Endothelial cell of umbilical vein (primary cell): ENCODE measurements at regions not wholly inside any gene's neighbourhood (a gene's known extent, or its start where the extent isn't known, plus 50 kb on each side); places are given as distances from the start of the nearest gene placed in this dataset.

Source experiments
- BruUV-seq: library from RNA; stranded (reverse); fragments of 400-500 nt; replicated peaks from 2 replicates; lab custom pipeline; 2021; lab: Mats Ljungman, UMichigan
- CTCF ChIA-PET: fragments of 300-600, 350-600 bp; sonication (Branson Sonifier 250); formaldehyde crosslinking; loops from one replicate; lab custom pipeline; 2021; ENCODE audit warnings: antibody characterized with exemption, inconsistent platforms; lab: Charles Lee
- POLR2A ChIA-PET: fragments of 300-600, 350-600 bp; sonication (Branson Sonifier 250); formaldehyde crosslinking; loops from one replicate; lab custom pipeline; 2021; ENCODE audit warnings: antibody characterized with exemption, inconsistent platforms; lab: Charles Lee
- DNase-seq: peaks from one replicate; pipeline ENCODE4 v3.0.0-alpha.2; 2011; ENCODE audit warnings: low read depth, low spot score
- FAIRE-seq: peaks from 2 replicates; lab custom pipeline; 2011; peaks lifted over from hg19 to GRCh38; lab: Jason Lieb, UNC
- H2AFZ ChIP-seq: 2 replicates; pipeline ENCODE4 v1.6.0; 2012; ENCODE audit warnings: low read depth, low read length, control low read depth, inconsistent platforms
- H3K27ac ChIP-seq: 2 replicates; pipeline ENCODE4 v1.5.1; 2011; ENCODE audit warnings: low read depth, mild to moderate bottlenecking, control low read depth, low read length, moderate library complexity; ENCODE audit not compliant: insufficient read depth
- H3K27me3 ChIP-seq, 2 experiments: 2 replicates each; pipeline versions ENCODE4 v1.6.0 to v1.6.1; 2011; ENCODE audit warnings: low read length in 2 of 2, mixed read lengths in 1 of 2; ENCODE audit not compliant: control insufficient read depth in 2 of 2, insufficient read depth in 2 of 2
- H3K36me3 ChIP-seq, 2 experiments: 2 replicates in 1 of 2; 3 replicates in 1 of 2; pipeline ENCODE4 v1.5.1; 2011; ENCODE audit warnings: low read length in 2 of 2, mild to moderate bottlenecking in 1 of 2, moderate library complexity in 1 of 2; ENCODE audit not compliant: control insufficient read depth in 2 of 2, insufficient read depth in 2 of 2; ENCODE audit errors: extremely low read depth in 1 of 2
- H3K4me1 ChIP-seq: 3 replicates; pipeline ENCODE4 v1.5.1; 2011; ENCODE audit warnings: mild to moderate bottlenecking, low read length; ENCODE audit not compliant: control insufficient read depth, insufficient read depth; ENCODE audit errors: extremely low read depth
- H3K4me2 ChIP-seq: 2 replicates; pipeline ENCODE4 v1.6.1; 2011; ENCODE audit warnings: low read length, control low read depth, mixed read lengths; ENCODE audit not compliant: insufficient read depth
- H3K4me3 ChIP-seq, 3 experiments: fragments of 200-600 bp in 1 of 3; sonication (generic), shearing (Covaris generic) in 1 of 3; replicated peaks in 1 of 3; 2 replicates each; pipeline ENCODE4 v1.5.1; 2011 to 2016; ENCODE audit warnings: control low read depth in 3 of 3, low read length in 3 of 3, mild to moderate bottlenecking in 2 of 3, inconsistent platforms in 1 of 3, low read depth in 1 of 3, moderate library complexity in 1 of 3; ENCODE audit not compliant: insufficient read depth in 1 of 3
- H3K79me2 ChIP-seq: 2 replicates; pipeline ENCODE4 v1.6.0; 2012; ENCODE audit warnings: low read length, inconsistent platforms; ENCODE audit not compliant: control insufficient read depth, insufficient read depth
- H3K9ac ChIP-seq: replicated peaks from 2 replicates; pipeline ENCODE3; 2011; ENCODE audit warnings: low read length, control low read depth; ENCODE audit not compliant: insufficient read depth; ENCODE audit errors: extremely low read depth
- H3K9me1 ChIP-seq: replicated peaks from 3 replicates; pipeline ENCODE4 v1.6.0; 2011; ENCODE audit warnings: mild to moderate bottlenecking, low read length; ENCODE audit not compliant: control insufficient read depth, insufficient read depth; ENCODE audit errors: extremely low read depth
- H3K9me3 ChIP-seq: replicated peaks from 2 replicates; pipeline ENCODE4 v1.5.1; 2012; ENCODE audit warnings: low read length, inconsistent platforms; ENCODE audit not compliant: control insufficient read depth, insufficient read depth
- H4K20me1 ChIP-seq: replicated peaks from 2 replicates; pipeline ENCODE3; 2011; ENCODE audit warnings: mild to moderate bottlenecking, low read length; ENCODE audit not compliant: control insufficient read depth, insufficient read depth; ENCODE audit errors: extremely low read depth
- CTCF ChIP-seq, 2 donors: IDR thresholded peaks; 1 replicate in 1 of 2; 2 replicates in 1 of 2; pipeline ENCODE4 v1.5.1; 2011; ENCODE audit warnings: low read length in 2 of 2, mild to moderate bottlenecking in 2 of 2, moderate library complexity in 2 of 2, control low read depth in 1 of 2, inconsistent platforms in 1 of 2, low read depth in 1 of 2; ENCODE audit not compliant: insufficient read depth in 1 of 2; ENCODE audit errors: extremely low read depth in 1 of 2
- EZH2 ChIP-seq: IDR thresholded peaks from 2 replicates; pipeline ENCODE4 v1.6.1; 2012; ENCODE audit warnings: borderline replicate concordance, low read depth, mild to moderate bottlenecking, moderate library complexity, low read length, inconsistent platforms; ENCODE audit not compliant: severe bottlenecking
- FOS ChIP-seq: IDR thresholded peaks from 2 replicates; pipeline ENCODE4 v1.6.1; 2011; ENCODE audit warnings: mild to moderate bottlenecking, low read length, moderate library complexity, borderline replicate concordance; ENCODE audit not compliant: insufficient read depth
- GATA2 ChIP-seq: IDR thresholded peaks from 2 replicates; pipeline ENCODE4 v1.7.0; 2011; ENCODE audit warnings: low read depth, mild to moderate bottlenecking, moderate library complexity, mixed read lengths, low read length; ENCODE audit not compliant: insufficient read length, insufficient read depth
- JUN ChIP-seq: IDR thresholded peaks from 2 replicates; pipeline ENCODE4 v1.6.1; 2011; ENCODE audit warnings: borderline replicate concordance, low read depth; ENCODE audit not compliant: insufficient read length, insufficient read depth
- MYC ChIP-seq: IDR thresholded peaks from one replicate; pipeline ENCODE4 v1.6.1; 2011; ENCODE audit warnings: mild to moderate bottlenecking, low read depth, low read length
- POLR2A ChIP-seq: IDR thresholded peaks from 2 replicates; pipeline ENCODE4 v1.6.1; 2012; ENCODE audit warnings: low read depth, mild to moderate bottlenecking, control low read depth, low read length
- POLR2AphosphoS5 ChIP-seq: IDR thresholded peaks from 2 replicates; pipeline ENCODE4 v1.6.1; 2012; ENCODE audit warnings: low read depth, mild to moderate bottlenecking, control low read depth, low read length, moderate library complexity; ENCODE audit not compliant: insufficient read depth
- dilution Hi-C: fragments of 300-500 bp; cut with MboI; formaldehyde crosslinking; loops from one replicate; pipeline ENCODE4 v1.15.0; 2019; ENCODE audit warnings: low sequenced_read_pairs; ENCODE audit not compliant: extremely low pct_ligation_motif_present
- intact Hi-C: fragments of 100-400 bp; cut with micrococcal nuclease; formaldehyde crosslinking; loops from one replicate; pipeline ENCODE4 v1.10.0; 2022
- TF ChIP-seq, protein P1 (sequence below): IDR thresholded peaks from 2 replicates; pipeline ENCODE4 v1.6.1; 2011; ENCODE audit not compliant: insufficient read depth, insufficient read length

GRCh38 chr17:77882481-77883212 lies 75.9 kb upstream of the TNRC6C start:
- no TSS peak for BruUV-seq
- no peaks in the 10 kb centered on the region for H3K9me1 ChIP-seq
- no peak overlapping the region for H2AFZ ChIP-seq
- H3K79me2 ChIP-seq: no peaks in the 10 kb centered on the region
- TF ChIP-seq EZH2: no peak
- TF ChIP-seq GATA2: no peak
- TF ChIP-seq, protein P1, sequence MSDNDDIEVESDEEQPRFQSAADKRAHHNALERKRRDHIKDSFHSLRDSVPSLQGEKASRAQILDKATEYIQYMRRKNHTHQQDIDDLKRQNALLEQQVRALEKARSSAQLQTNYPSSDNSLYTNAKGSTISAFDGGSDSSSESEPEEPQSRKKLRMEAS: no peak
- TF ChIP-seq JUN: no peak
- TF ChIP-seq MYC: no peak
- TF ChIP-seq FOS: no peak
- TF ChIP-seq POLR2A: no peak
- no peak for TF ChIP-seq CTCF (IDR thresholded peaks at IDR 0.05; ENCODE audit: extremely low read depth in 1 of 2, insufficient read depth in 1 of 2, low read depth in 1 of 2, low read length in 2 of 2)
- no peak for TF ChIP-seq POLR2AphosphoS5
- no peak overlapping the region for H3K9ac ChIP-seq
- H3K4me1 ChIP-seq: no peaks in the 10 kb centered on the region
- intact Hi-C loops (no loop called here), dilution Hi-C loops (no loop called here)
- no peak overlapping the region for H3K27ac ChIP-seq
- no peaks in the 10 kb centered on the region for H4K20me1 ChIP-seq
- DNase-seq: no peak
- no peaks in the 10 kb centered on the region for H3K36me3 ChIP-seq
- peaks cover 6 to 14% of the 10 kb centered on the region in 2 experiments for H3K27me3 ChIP-seq
- ChIA-PET POLR2A (no interaction called here), CTCF (no interaction called here)
- H3K9me3 ChIP-seq: no peaks in the 10 kb centered on the region
- no peak for FAIRE-seq
- no peak overlapping the region for H3K4me2 ChIP-seq
- no peak overlapping the region for H3K4me3 ChIP-seq
